ENCODE measurements at regions not wholly inside any gene's neighbourhood (a gene's known extent, or its start where the extent isn't known, plus 50 kb on each side); places are given as distances from the start of the nearest gene placed in this dataset.

- H3K4me3 ChIP-seq (ENCODE audit: low read depth, low read length) = no peak overlapping the region
- in situ Hi-C loops (cut with HindIII; ENCODE audit: low sequenced_read_pairs) = no loop called here
- DNase-seq (ENCODE audit: low read depth) = no peak
- TF ChIP-seq CTCF (IDR thresholded peaks at IDR 0.05; ENCODE audit: low read depth, low read length, missing control alignments) = no peak
Observed at GRCh38 chr9:2473681-2474080, 147.9 kb upstream of the VLDLR start.

- no peak for DNase-seq (ENCODE audit: low read depth)
- no peak overlapping the region for H3K4me3 ChIP-seq (ENCODE audit: low read depth, low read length)
- in situ Hi-C loops (cut with HindIII; ENCODE audit: low sequenced_read_pairs) = no loop called here
- TF ChIP-seq CTCF (IDR thresholded peaks at IDR 0.05; ENCODE audit: low read depth, low read length, missing control alignments) = no peak
Observed at GRCh38 chr9:2477755-2478154, 143.8 kb upstream of the VLDLR start.

DNA sequence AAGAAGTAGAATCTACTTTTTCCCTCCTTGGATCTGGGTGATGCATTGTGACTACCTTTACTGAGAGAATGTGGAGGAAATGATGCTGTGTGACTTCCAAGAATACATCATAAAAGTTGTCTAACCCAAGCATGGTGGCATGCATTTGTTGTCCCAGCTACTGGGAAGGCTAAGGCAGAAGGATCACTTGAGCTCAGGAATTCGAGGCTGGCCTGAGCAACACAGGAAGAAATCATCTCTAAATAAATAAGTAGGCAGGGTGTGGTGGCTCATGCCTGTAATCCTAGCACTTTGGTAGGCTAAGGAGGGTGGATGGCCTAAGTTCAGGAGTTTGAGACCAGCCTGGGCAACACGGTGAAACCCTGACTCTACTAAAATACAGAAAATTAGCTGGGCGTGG lies 143.2 kb upstream of the VLDLR start:
- DNase-seq (ENCODE audit: low read depth) = no peak
- no peak for TF ChIP-seq CTCF (IDR thresholded peaks at IDR 0.05; ENCODE audit: low read depth, low read length, missing control alignments)
- no peak overlapping the region for H3K4me3 ChIP-seq (ENCODE audit: low read depth, low read length)
- in situ Hi-C loops (cut with HindIII; ENCODE audit: low sequenced_read_pairs) = no loop called here

GRCh38 chr9:2479056-2479565 lies 142.5 kb upstream of the VLDLR start:
- DNase-seq (ENCODE audit: low read depth) = no peak
- H3K4me3 ChIP-seq (ENCODE audit: low read depth, low read length) = no peak overlapping the region
- no peak for TF ChIP-seq CTCF (IDR thresholded peaks at IDR 0.05; ENCODE audit: low read depth, low read length, missing control alignments)
- in situ Hi-C loops (cut with HindIII; ENCODE audit: low sequenced_read_pairs) = no loop called here

- in situ Hi-C loops (cut with HindIII; ENCODE audit: low sequenced_read_pairs) = no loop called here
- DNase-seq (ENCODE audit: low read depth) = no peak
- no peak overlapping the region for H3K4me3 ChIP-seq (ENCODE audit: low read depth, low read length)
- TF ChIP-seq CTCF (IDR thresholded peaks at IDR 0.05; ENCODE audit: low read depth, low read length, missing control alignments) = no peak
Observed at GRCh38 chr9:2480255-2480837, 141.2 kb upstream of the VLDLR start.

GRCh38 chr9:2481216-2481615 lies 140.4 kb upstream of the VLDLR start:
- no peak for DNase-seq (ENCODE audit: low read depth)
- in situ Hi-C loops (cut with HindIII; ENCODE audit: low sequenced_read_pairs) = no loop called here
- TF ChIP-seq CTCF (IDR thresholded peaks at IDR 0.05; ENCODE audit: low read depth, low read length, missing control alignments) = no peak
- no peak overlapping the region for H3K4me3 ChIP-seq (ENCODE audit: low read depth, low read length)

Data from astrocyte of the cerebellum (primary cell).